Upper lobe of left lung (tissue), 4 donors: ENCODE measurements at regions not wholly inside any gene's neighbourhood (a gene's known extent, or its start where the extent isn't known, plus 50 kb on each side); places are given as distances from the start of the nearest gene placed in this dataset.

Experiments
- CTCF ChIP-seq, 6 experiments: fragments of 450-650 bp in 4 of 6; fragments of 200-600 bp in 2 of 6; sonication (generic) in 2 of 6; IDR thresholded peaks; one replicate each; pipeline ENCODE4 v1.5.1; 2016 to 2019; ENCODE audit warnings: antibody characterized with exemption in 6 of 6
- EP300 ChIP-seq, 4 donors: sonication (generic); formaldehyde crosslinking; IDR thresholded peaks; one replicate each; pipeline ENCODE4 v1.5.1; 2017; ENCODE audit warnings: antibody characterized with exemption in 4 of 4, control low read depth in 2 of 4
- POLR2AphosphoS5 ChIP-seq, 2 donors: sonication (generic); formaldehyde crosslinking; IDR thresholded peaks; one replicate each; pipeline ENCODE4 v1.5.1; 2017; ENCODE audit warnings: antibody characterized with exemption in 2 of 2

GRCh38 chr16:86151239-86151851, 252.4 kb downstream of the IRF8 start:
- TF ChIP-seq CTCF (IDR thresholded peaks at IDR 0.05), result no peak
- TF ChIP-seq POLR2AphosphoS5 (IDR thresholded peaks at IDR 0.05), result no peak
- TF ChIP-seq EP300 (IDR thresholded peaks at IDR 0.05), result no peak
